NCI-H2029 treated with DMSO at 0.1 percent for 48 hours (cell line): ENCODE measurements at regions not wholly inside any gene's neighbourhood (a gene's known extent, or its start where the extent isn't known, plus 50 kb on each side); places are given as distances from the start of the nearest gene placed in this dataset.
"Not testable (repeated sequence)": the region's sequence is repeated elsewhere in the genome, so short reads cannot be mapped to it uniquely, and the experiment has no call there.

Experiments
- DNase-seq: peaks from one replicate; lab custom pipeline; 2025; lab: John Stamatoyannopoulos, UW

GRCh38 chr1:65020774-65021173 lies 54.4 kb upstream of the JAK1 start:
- no peak for DNase-seq

- no peak for DNase-seq
Observed at GRCh38 chr1:65021795-65022194, 55.4 kb upstream of the JAK1 start.

- no peak for DNase-seq
Observed at GRCh38 chr1:65022216-65022615, 55.9 kb upstream of the JAK1 start.

GRCh38 chr1:65025794-65026193 lies 59.4 kb upstream of the JAK1 start:
- no peak for DNase-seq

- DNase-seq: no peak
Observed at GRCh38 chr1:65026235-65026634, 59.9 kb upstream of the JAK1 start.

- DNase-seq: peak; percentile 87
Observed at GRCh38 chr1:65027666-65028358, 61.5 kb upstream of the JAK1 start.

- not testable (repeated sequence) for DNase-seq
Observed at GRCh38 chr1:65029434-65029833, 63.1 kb upstream of the JAK1 start.

GRCh38 chr1:65034879-65035278 lies 68.5 kb upstream of the JAK1 start:
- DNase-seq: not testable (repeated sequence)

GRCh38 chr1:65036570-65037051 lies 70.3 kb upstream of the JAK1 start:
- no peak for DNase-seq

- DNase-seq: no peak
Observed at GRCh38 chr1:65039066-65039465, 72.7 kb upstream of the JAK1 start.

GRCh38 chr1:65039508-65039907 lies 73.2 kb upstream of the JAK1 start:
- DNase-seq: no peak

- DNase-seq: no peak
Observed at GRCh38 chr1:65042467-65042866, 76.1 kb upstream of the JAK1 start.

- DNase-seq: no peak
Observed at GRCh38 chr1:65044411-65044810, 78.1 kb upstream of the JAK1 start.

GRCh38 chr1:65045022-65045817 lies 78.9 kb upstream of the JAK1 start:
- no peak for DNase-seq

- no peak for DNase-seq
Observed at GRCh38 chr1:65048335-65048734, 82.0 kb upstream of the JAK1 start.

- DNase-seq: no peak
Observed at GRCh38 chr1:65049941-65050713, 83.8 kb upstream of the JAK1 start.

GRCh38 chr1:65050735-65051134 lies 84.4 kb upstream of the JAK1 start:
- peak; percentile 99 for DNase-seq

GRCh38 chr1:65054481-65054880 lies 88.1 kb upstream of the JAK1 start:
- DNase-seq: no peak

GRCh38 chr1:65055747-65056146 lies 89.4 kb upstream of the JAK1 start:
- DNase-seq: no peak

- DNase-seq: no peak
Observed at GRCh38 chr1:65056234-65056633, 89.9 kb upstream of the JAK1 start.

- DNase-seq: no peak
Observed at GRCh38 chr1:65056866-65057265, 90.5 kb upstream of the JAK1 start.

- DNase-seq: no peak
Observed at GRCh38 chr1:65059930-65060538, 88.0 kb upstream of the AK4 start.
